ENCODE measurements at regions not wholly inside any gene's neighbourhood (a gene's known extent, or its start where the extent isn't known, plus 50 kb on each side); places are given as distances from the start of the nearest gene placed in this dataset.

DNA sequence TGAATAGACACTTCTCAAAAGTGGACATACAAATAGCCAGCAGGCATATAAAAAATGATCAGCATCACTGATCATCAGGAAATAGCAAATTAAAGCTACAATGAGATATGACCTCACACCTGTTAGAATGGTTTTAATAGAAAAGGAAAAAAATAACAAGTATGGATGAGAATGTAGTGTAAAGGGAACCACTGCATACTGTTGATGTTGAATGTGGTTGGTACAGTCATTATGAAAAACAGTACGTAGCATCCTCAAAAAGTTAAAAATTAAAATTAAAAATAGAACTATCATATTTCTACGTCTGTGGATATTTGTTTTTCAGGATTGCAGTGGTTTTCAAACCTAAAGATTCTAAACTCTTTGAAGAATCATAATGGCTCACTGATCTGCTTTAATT, 215.1 kb upstream of the NREP start:
- Histone ChIP-seq H3K27ac (replicated peaks; ENCODE audit: low read length) (no peak overlapping the region), H3K4me1 (ENCODE audit: control insufficient read depth in 2 of 2, insufficient read depth in 1 of 2, low read depth in 1 of 2, low read length in 2 of 2) (peaks cover 0 to 6% of the 10 kb centered on the region in 2 donors), H3K9ac (ENCODE audit: low read depth, low read length, poor library complexity) (no peak overlapping the region), H3K18ac (ENCODE audit: low read length) (no peak overlapping the region), H2BK120ac (ENCODE audit: low read depth, low read length) (no peak overlapping the region), H3K23ac (ENCODE audit: low read depth, low read length, poor library complexity) (no peak overlapping the region), H4K8ac (ENCODE audit: low read depth, low read length) (no peak overlapping the region), H3K4ac (ENCODE audit: low read length) (no peak overlapping the region), H3K36me3 (replicated peaks in 1 of 2; ENCODE audit: control insufficient read depth in 2 of 2, insufficient read depth in 2 of 2, low read length in 2 of 2) (no peaks in the 10 kb centered on the region), H2BK12ac (ENCODE audit: low read length) (no peak overlapping the region), H3K14ac (ENCODE audit: low read length) (no peak overlapping the region), H3K4me3 (ENCODE audit: low read length in 2 of 2) (no peak overlapping the region), H3K27me3 (ENCODE audit: control insufficient read depth in 3 of 3, insufficient read depth in 3 of 3, low read depth in 1 of 3, low read length in 3 of 3) (no peaks in the 10 kb centered on the region), H2AK5ac (ENCODE audit: low read depth, low read length) (no peak overlapping the region), H3K4me2 (ENCODE audit: insufficient read depth, low read length, poor library complexity, severe bottlenecking) (no peak overlapping the region), H3K79me1 (ENCODE audit: low read depth, low read length) (no peaks in the 10 kb centered on the region), H2AFZ (ENCODE audit: low read length) (no peak overlapping the region), H3K9me3 (replicated peaks in 1 of 2; ENCODE audit: control insufficient read depth in 2 of 2, insufficient read depth in 1 of 2, low read depth in 1 of 2, low read length in 2 of 2) (peaks cover 0 to 2% of the 10 kb centered on the region in 2 donors), H2BK5ac (ENCODE audit: low read length) (no peak overlapping the region), H2BK15ac (ENCODE audit: low read length) (no peak overlapping the region), H4K91ac (ENCODE audit: low read depth, low read length, poor library complexity) (no peak overlapping the region)
- no peak for DNase-seq (ENCODE audit: low spot score)
- no CpG with 5 or more reads among the region's 2 CpGs for WGBS, 2 donors (ENCODE audit: extremely low coverage in 2 of 2, insufficient read length in 2 of 2, insufficient replicate concordance in 1 of 2)

GRCh38 chr5:111968459-111968858, 211.5 kb upstream of the NREP start:
- Histone ChIP-seq H2AFZ (ENCODE audit: low read length) (no peak overlapping the region), H4K8ac (ENCODE audit: low read depth, low read length) (no peak overlapping the region), H3K36me3 (replicated peaks in 1 of 2; ENCODE audit: control insufficient read depth in 2 of 2, insufficient read depth in 2 of 2, low read length in 2 of 2) (no peaks in the 10 kb centered on the region), H3K23ac (ENCODE audit: low read depth, low read length, poor library complexity) (no peak overlapping the region), H2AK5ac (ENCODE audit: low read depth, low read length) (no peak overlapping the region), H3K4me2 (ENCODE audit: insufficient read depth, low read length, poor library complexity, severe bottlenecking) (no peak overlapping the region), H3K27ac (replicated peaks; ENCODE audit: low read length) (no peak overlapping the region), H3K4me1 (ENCODE audit: control insufficient read depth in 2 of 2, insufficient read depth in 1 of 2, low read depth in 1 of 2, low read length in 2 of 2) (no peaks in the 10 kb centered on the region), H3K14ac (ENCODE audit: low read length) (no peak overlapping the region), H3K18ac (ENCODE audit: low read length) (no peak overlapping the region), H3K4me3 (ENCODE audit: low read length in 2 of 2) (no peak overlapping the region), H2BK15ac (ENCODE audit: low read length) (no peak overlapping the region), H4K91ac (ENCODE audit: low read depth, low read length, poor library complexity) (no peak overlapping the region), H3K9me3 (replicated peaks in 1 of 2; ENCODE audit: control insufficient read depth in 2 of 2, insufficient read depth in 1 of 2, low read depth in 1 of 2, low read length in 2 of 2) (peaks cover 0 to 2% of the 10 kb centered on the region in 2 donors), H3K79me1 (ENCODE audit: low read depth, low read length) (no peaks in the 10 kb centered on the region), H3K27me3 (ENCODE audit: control insufficient read depth in 3 of 3, insufficient read depth in 3 of 3, low read depth in 1 of 3, low read length in 3 of 3) (no peaks in the 10 kb centered on the region), H2BK5ac (ENCODE audit: low read length) (no peak overlapping the region), H2BK12ac (ENCODE audit: low read length) (no peak overlapping the region), H3K9ac (ENCODE audit: low read depth, low read length, poor library complexity) (no peak overlapping the region), H2BK120ac (ENCODE audit: low read depth, low read length) (no peak overlapping the region), H3K4ac (ENCODE audit: low read length) (no peak overlapping the region)
- no CpG with 5 or more reads among the region's 1 CpG for WGBS, 2 donors (ENCODE audit: extremely low coverage in 2 of 2, insufficient read length in 2 of 2, insufficient replicate concordance in 1 of 2)
- no peak for DNase-seq (ENCODE audit: low spot score)

- Histone ChIP-seq H3K14ac (ENCODE audit: low read length) (no peak overlapping the region), H2BK15ac (ENCODE audit: low read length) (no peak overlapping the region), H4K8ac (ENCODE audit: low read depth, low read length) (no peak overlapping the region), H3K4ac (ENCODE audit: low read length) (no peak overlapping the region), H2AK5ac (ENCODE audit: low read depth, low read length) (no peak overlapping the region), H3K4me1 (ENCODE audit: control insufficient read depth in 2 of 2, insufficient read depth in 1 of 2, low read depth in 1 of 2, low read length in 2 of 2) (no peaks in the 10 kb centered on the region), H2BK120ac (ENCODE audit: low read depth, low read length) (no peak overlapping the region), H3K4me2 (ENCODE audit: insufficient read depth, low read length, poor library complexity, severe bottlenecking) (no peak overlapping the region), H3K27me3 (ENCODE audit: control insufficient read depth in 3 of 3, insufficient read depth in 3 of 3, low read depth in 1 of 3, low read length in 3 of 3) (no peaks in the 10 kb centered on the region), H3K36me3 (replicated peaks in 1 of 2; ENCODE audit: control insufficient read depth in 2 of 2, insufficient read depth in 2 of 2, low read length in 2 of 2) (no peaks in the 10 kb centered on the region), H3K27ac (replicated peaks; ENCODE audit: low read length) (no peak overlapping the region), H3K23ac (ENCODE audit: low read depth, low read length, poor library complexity) (no peak overlapping the region), H3K4me3 (ENCODE audit: low read length in 2 of 2) (no peak overlapping the region), H3K9me3 (replicated peaks in 1 of 2; ENCODE audit: control insufficient read depth in 2 of 2, insufficient read depth in 1 of 2, low read depth in 1 of 2, low read length in 2 of 2) (peaks cover 0 to 2% of the 10 kb centered on the region in 2 donors), H2BK5ac (ENCODE audit: low read length) (no peak overlapping the region), H2BK12ac (ENCODE audit: low read length) (no peak overlapping the region), H4K91ac (ENCODE audit: low read depth, low read length, poor library complexity) (no peak overlapping the region), H2AFZ (ENCODE audit: low read length) (no peak overlapping the region), H3K18ac (ENCODE audit: low read length) (no peak overlapping the region), H3K9ac (ENCODE audit: low read depth, low read length, poor library complexity) (no peak overlapping the region), H3K79me1 (ENCODE audit: low read depth, low read length) (no peaks in the 10 kb centered on the region)
- no CpG with 5 or more reads among the region's 8 CpGs for WGBS, 2 donors (ENCODE audit: extremely low coverage in 2 of 2, insufficient read length in 2 of 2, insufficient replicate concordance in 1 of 2)
- DNase-seq (ENCODE audit: low spot score): no peak
Observed at GRCh38 chr5:111967463-111967862, 210.5 kb upstream of the NREP start.

- no peak overlapping the region for H4K91ac ChIP-seq (ENCODE audit: low read depth, low read length, poor library complexity)
- no peaks in the 10 kb centered on the region for H3K36me3 ChIP-seq (replicated peaks in 1 of 2; ENCODE audit: control insufficient read depth in 2 of 2, insufficient read depth in 2 of 2, low read length in 2 of 2)
- H3K4me2 ChIP-seq (ENCODE audit: insufficient read depth, low read length, poor library complexity, severe bottlenecking): no peak overlapping the region
- H3K27ac ChIP-seq (replicated peaks; ENCODE audit: low read length): no peak overlapping the region
- H2AK5ac ChIP-seq (ENCODE audit: low read depth, low read length): no peak overlapping the region
- no peak overlapping the region for H3K4ac ChIP-seq (ENCODE audit: low read length)
- H3K4me1 ChIP-seq (ENCODE audit: control insufficient read depth in 2 of 2, insufficient read depth in 1 of 2, low read depth in 1 of 2, low read length in 2 of 2): no peaks in the 10 kb centered on the region
- no peaks in the 10 kb centered on the region for H3K27me3 ChIP-seq (ENCODE audit: control insufficient read depth in 3 of 3, insufficient read depth in 3 of 3, low read depth in 1 of 3, low read length in 3 of 3)
- no peak overlapping the region for H2BK15ac ChIP-seq (ENCODE audit: low read length)
- H3K79me1 ChIP-seq (ENCODE audit: low read depth, low read length): no peaks in the 10 kb centered on the region
- H3K23ac ChIP-seq (ENCODE audit: low read depth, low read length, poor library complexity): no peak overlapping the region
- no peak overlapping the region for H2AFZ ChIP-seq (ENCODE audit: low read length)
- H4K8ac ChIP-seq (ENCODE audit: low read depth, low read length): no peak overlapping the region
- H2BK12ac ChIP-seq (ENCODE audit: low read length): no peak overlapping the region
- no peak overlapping the region for H3K18ac ChIP-seq (ENCODE audit: low read length)
- no peak overlapping the region for H3K14ac ChIP-seq (ENCODE audit: low read length)
- no peak overlapping the region for H3K4me3 ChIP-seq (ENCODE audit: low read length in 2 of 2)
- H2BK5ac ChIP-seq (ENCODE audit: low read length): no peak overlapping the region
- no peak for DNase-seq (ENCODE audit: low spot score)
- H2BK120ac ChIP-seq (ENCODE audit: low read depth, low read length): no peak overlapping the region
- peaks cover 0 to 2% of the 10 kb centered on the region in 2 donors for H3K9me3 ChIP-seq (replicated peaks in 1 of 2; ENCODE audit: control insufficient read depth in 2 of 2, insufficient read depth in 1 of 2, low read depth in 1 of 2, low read length in 2 of 2)
- no peak overlapping the region for H3K9ac ChIP-seq (ENCODE audit: low read depth, low read length, poor library complexity)
Observed at GRCh38 chr5:111966290-111966689, 209.3 kb upstream of the NREP start.
